C1 segment of cervical spinal cord (tissue), 14 donors: ENCODE measurements at regions not wholly inside any gene's neighbourhood (a gene's known extent, or its start where the extent isn't known, plus 50 kb on each side); places are given as distances from the start of the nearest gene placed in this dataset.
"Not testable (repeated sequence)": the region's sequence is repeated elsewhere in the genome, so short reads cannot be mapped to it uniquely, and the experiment has no call there.

Experiments
- DNase-seq, 14 donors: peaks; one replicate each; lab custom pipeline; 2025; lab: John Stamatoyannopoulos, UW

GRCh38 chr10:21366108-21366507 is 159.4 kb downstream of the SKIDA1 start:
- DNase-seq = not testable (repeated sequence)

- peak in 2 of 14 donors; percentile 9 to 11 for DNase-seq
Observed at GRCh38 chr10:21364196-21365114, 161.0 kb downstream of the SKIDA1 start.

GRCh38 chr10:21363731-21364104 is 161.8 kb downstream of the SKIDA1 start:
- no peak for DNase-seq

- DNase-seq = no peak
Observed at GRCh38 chr10:21363092-21363730, 162.3 kb downstream of the SKIDA1 start.

- DNase-seq = no peak
Observed at GRCh38 chr10:21359202-21359601, 166.3 kb downstream of the SKIDA1 start.

- DNase-seq = no peak
Observed at GRCh38 chr10:21355591-21356011, 169.9 kb downstream of the SKIDA1 start.

- DNase-seq = no peak
Observed at GRCh38 chr10:21352886-21353285, 172.6 kb downstream of the SKIDA1 start.

- DNase-seq = not testable (repeated sequence)
Observed at GRCh38 chr10:21351594-21351993, 173.9 kb downstream of the SKIDA1 start.

GRCh38 chr10:21349912-21350286 is 175.6 kb downstream of the SKIDA1 start:
- no peak for DNase-seq

GRCh38 chr10:21347785-21348170 is 177.7 kb downstream of the SKIDA1 start:
- no peak for DNase-seq

- DNase-seq = no peak
Observed at GRCh38 chr10:21347043-21347784, 178.3 kb downstream of the SKIDA1 start.

- no peak for DNase-seq
Observed at GRCh38 chr10:21343087-21343486, 182.4 kb downstream of the SKIDA1 start.

- DNase-seq = not testable (repeated sequence)
Observed at GRCh38 chr10:21342499-21342898, 183.0 kb downstream of the SKIDA1 start.

- DNase-seq = no peak
Observed at GRCh38 chr10:21340331-21340730, 185.2 kb downstream of the SKIDA1 start.

- no peak for DNase-seq
Observed at GRCh38 chr10:21337171-21337792, 188.2 kb downstream of the SKIDA1 start.

GRCh38 chr10:21336476-21337170 is 188.9 kb downstream of the SKIDA1 start:
- DNase-seq = no peak

GRCh38 chr10:21334891-21335696 is 190.4 kb downstream of the SKIDA1 start:
- peak in 1 of 14 donors; percentile 14 for DNase-seq

GRCh38 chr10:21330628-21331020 is 194.9 kb downstream of the SKIDA1 start:
- no peak for DNase-seq

- DNase-seq = no peak
Observed at GRCh38 chr10:21329995-21330627, 195.4 kb downstream of the SKIDA1 start.
